ENCODE measurements at regions not wholly inside any gene's neighbourhood (a gene's known extent, or its start where the extent isn't known, plus 50 kb on each side); places are given as distances from the start of the nearest gene placed in this dataset.

DNA sequence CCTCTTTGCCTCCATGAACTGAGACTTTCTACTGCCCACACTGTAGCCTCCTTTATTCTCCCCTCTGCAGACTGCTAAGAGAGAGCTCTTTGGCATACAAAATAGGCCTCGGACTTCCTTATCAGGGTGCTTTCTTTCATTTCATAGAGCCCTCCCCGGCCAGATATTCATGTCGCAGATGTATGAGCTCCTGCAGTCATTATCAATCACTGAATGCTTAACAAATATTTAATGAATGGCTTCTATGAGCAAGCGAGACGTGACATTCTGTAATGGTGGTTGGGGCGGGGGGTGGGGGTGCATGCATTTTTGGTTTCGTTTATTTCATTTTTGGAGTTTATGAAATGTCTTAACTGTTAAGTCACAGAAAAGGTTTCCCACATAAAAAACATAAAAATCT, 344.8 kb upstream of the KAZN start:
- Mint-ChIP-seq H3K27ac (no peak overlapping the region), H3K36me3 (ENCODE audit: insufficient read depth) (no peaks in the 10 kb centered on the region), H3K9me3 (ENCODE audit: low read depth) (peaks cover 3% of the 10 kb centered on the region), H3K27me3 (peaks cover 4% of the 10 kb centered on the region), H3K4me3 (ENCODE audit: low read depth) (no peak overlapping the region), H3K4me1 (ENCODE audit: low read depth) (peaks cover 8% of the 10 kb centered on the region)
- DNase-seq (ENCODE audit: low spot score, unreplicated experiment): no peak
- TF ChIP-seq, protein P1, sequence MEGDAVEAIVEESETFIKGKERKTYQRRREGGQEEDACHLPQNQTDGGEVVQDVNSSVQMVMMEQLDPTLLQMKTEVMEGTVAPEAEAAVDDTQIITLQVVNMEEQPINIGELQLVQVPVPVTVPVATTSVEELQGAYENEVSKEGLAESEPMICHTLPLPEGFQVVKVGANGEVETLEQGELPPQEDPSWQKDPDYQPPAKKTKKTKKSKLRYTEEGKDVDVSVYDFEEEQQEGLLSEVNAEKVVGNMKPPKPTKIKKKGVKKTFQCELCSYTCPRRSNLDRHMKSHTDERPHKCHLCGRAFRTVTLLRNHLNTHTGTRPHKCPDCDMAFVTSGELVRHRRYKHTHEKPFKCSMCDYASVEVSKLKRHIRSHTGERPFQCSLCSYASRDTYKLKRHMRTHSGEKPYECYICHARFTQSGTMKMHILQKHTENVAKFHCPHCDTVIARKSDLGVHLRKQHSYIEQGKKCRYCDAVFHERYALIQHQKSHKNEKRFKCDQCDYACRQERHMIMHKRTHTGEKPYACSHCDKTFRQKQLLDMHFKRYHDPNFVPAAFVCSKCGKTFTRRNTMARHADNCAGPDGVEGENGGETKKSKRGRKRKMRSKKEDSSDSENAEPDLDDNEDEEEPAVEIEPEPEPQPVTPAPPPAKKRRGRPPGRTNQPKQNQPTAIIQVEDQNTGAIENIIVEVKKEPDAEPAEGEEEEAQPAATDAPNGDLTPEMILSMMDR (IDR thresholded peaks at IDR 0.05; ENCODE audit: unreplicated experiment): no peak

DNA sequence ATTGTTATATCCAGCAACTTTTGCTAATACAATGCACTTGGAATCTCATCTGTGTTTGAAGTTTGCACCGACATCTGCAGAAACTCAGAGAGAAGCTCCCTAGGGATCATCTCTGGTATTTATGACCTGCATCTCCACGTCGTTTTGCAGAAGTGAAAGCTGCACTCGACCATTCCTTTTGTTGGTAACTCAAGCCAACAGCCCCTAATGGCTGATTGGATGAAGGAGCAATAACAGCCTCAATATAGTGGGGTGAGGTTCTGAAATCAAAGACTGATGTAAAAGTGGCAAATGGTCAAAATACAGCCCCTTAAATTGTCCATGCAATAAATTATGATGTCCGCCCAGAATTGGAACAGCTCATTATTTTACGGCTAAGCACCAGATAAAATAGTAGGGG, 344.2 kb upstream of the KAZN start:
- Mint-ChIP-seq H3K27me3 (peaks cover 4% of the 10 kb centered on the region), H3K4me1 (ENCODE audit: low read depth) (peaks cover 7% of the 10 kb centered on the region), H3K36me3 (ENCODE audit: insufficient read depth) (no peaks in the 10 kb centered on the region), H3K9me3 (ENCODE audit: low read depth) (peaks cover under 1% of the 10 kb centered on the region), H3K4me3 (ENCODE audit: low read depth) (no peak overlapping the region), H3K27ac (no peak overlapping the region)
- no peak for DNase-seq (ENCODE audit: low spot score, unreplicated experiment)
- TF ChIP-seq, protein P1 (IDR thresholded peaks at IDR 0.05; ENCODE audit: unreplicated experiment): no peak

DNA sequence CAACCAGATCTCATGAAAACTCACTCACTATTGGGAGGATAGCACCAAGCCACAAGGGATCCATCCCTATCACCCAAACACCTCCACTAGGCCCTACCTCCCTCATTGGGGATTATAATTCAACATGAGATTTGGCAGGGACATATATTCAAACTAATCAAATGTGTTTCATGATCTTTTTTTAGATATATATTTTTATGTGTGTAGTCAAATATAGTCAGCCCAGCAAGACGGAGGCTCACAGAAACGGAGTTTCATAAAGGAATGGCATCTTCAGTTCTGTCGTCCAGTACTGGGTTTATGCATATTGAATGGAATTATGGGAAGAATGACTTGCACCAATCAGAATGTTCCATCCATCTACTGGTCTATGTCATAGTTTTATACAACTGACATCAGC, 343.3 kb upstream of the KAZN start:
- Mint-ChIP-seq H3K36me3 (ENCODE audit: insufficient read depth) (no peaks in the 10 kb centered on the region), H3K4me3 (ENCODE audit: low read depth) (no peak overlapping the region), H3K27me3 (peaks cover 4% of the 10 kb centered on the region), H3K27ac (no peak overlapping the region), H3K9me3 (ENCODE audit: low read depth) (no peaks in the 10 kb centered on the region), H3K4me1 (ENCODE audit: low read depth) (peaks cover 13% of the 10 kb centered on the region)
- DNase-seq (ENCODE audit: low spot score, unreplicated experiment): no peak
- TF ChIP-seq, protein P1 (IDR thresholded peaks at IDR 0.05; ENCODE audit: unreplicated experiment): no peak

DNA sequence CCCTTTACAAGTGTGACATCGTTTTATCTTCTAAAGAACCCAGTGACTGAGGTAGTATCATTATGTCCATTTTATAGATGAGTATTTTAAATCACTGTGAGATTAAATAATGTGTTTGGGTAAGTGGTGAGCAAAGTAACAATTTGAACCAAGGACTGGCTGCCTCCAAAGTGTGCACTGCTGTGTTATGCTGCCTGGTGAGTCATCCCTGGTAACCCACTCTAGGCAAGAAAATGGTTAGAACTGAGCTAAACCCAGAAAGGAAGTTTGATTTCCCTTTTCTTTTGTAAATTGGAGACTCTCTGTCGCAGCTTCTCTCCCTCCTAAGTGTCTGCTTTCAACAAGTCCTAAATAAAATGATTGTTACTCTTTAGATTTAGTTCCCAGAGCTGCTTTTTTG, 342.8 kb upstream of the KAZN start:
- H3K36me3 Mint-ChIP-seq (ENCODE audit: insufficient read depth): no peaks in the 10 kb centered on the region
- H3K27me3 Mint-ChIP-seq: peaks cover 4% of the 10 kb centered on the region
- TF ChIP-seq, protein P1 (IDR thresholded peaks at IDR 0.05; ENCODE audit: unreplicated experiment): no peak
- no peak for DNase-seq (ENCODE audit: low spot score, unreplicated experiment)
- H3K27ac Mint-ChIP-seq: no peak overlapping the region
- H3K9me3 Mint-ChIP-seq (ENCODE audit: low read depth): no peaks in the 10 kb centered on the region
- H3K4me1 Mint-ChIP-seq (ENCODE audit: low read depth): peaks cover 13% of the 10 kb centered on the region
- H3K4me3 Mint-ChIP-seq (ENCODE audit: low read depth): no peak overlapping the region

DNA sequence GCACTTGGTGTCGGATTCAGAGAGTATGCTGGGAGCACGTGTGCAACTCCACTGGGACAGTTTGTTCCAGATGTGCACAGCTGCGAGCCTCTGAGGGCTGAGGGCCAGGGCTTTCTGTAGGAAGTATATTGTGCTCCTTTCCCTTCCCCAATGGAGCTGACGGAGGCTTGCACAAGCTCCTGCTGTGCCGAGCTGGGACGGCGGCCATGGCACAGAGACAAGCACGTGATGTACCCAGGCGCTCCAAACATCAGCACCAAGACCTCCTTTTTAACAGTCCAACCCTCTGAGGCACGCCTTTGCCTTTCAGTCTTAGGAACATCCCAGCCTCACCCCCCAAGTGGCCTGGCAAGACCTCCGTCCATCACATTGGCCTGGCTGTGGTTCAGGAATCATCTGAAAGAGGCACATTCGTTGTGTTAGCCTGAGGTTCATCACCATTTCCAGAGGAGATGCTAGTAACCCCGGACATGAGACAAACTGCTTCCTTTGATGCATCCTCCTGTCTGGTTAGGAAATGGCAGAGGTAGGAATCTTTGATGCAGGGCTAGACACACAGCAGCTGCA, 339.2 kb upstream of the KAZN start:
- Mint-ChIP-seq H3K4me1 (ENCODE audit: low read depth) (peaks cover 30% of the 10 kb centered on the region), H3K9me3 (ENCODE audit: low read depth) (no peaks in the 10 kb centered on the region), H3K4me3 (ENCODE audit: low read depth) (no peak overlapping the region), H3K27me3 (peaks cover 4% of the 10 kb centered on the region), H3K27ac (no peak overlapping the region), H3K36me3 (ENCODE audit: insufficient read depth) (no peaks in the 10 kb centered on the region)
- TF ChIP-seq, protein P1 (IDR thresholded peaks at IDR 0.05; ENCODE audit: unreplicated experiment): no peak
- DNase-seq (ENCODE audit: low spot score, unreplicated experiment): no peak
